Mesendoderm (in vitro differentiated cells): ENCODE measurements at regions not wholly inside any gene's neighbourhood (a gene's known extent, or its start where the extent isn't known, plus 50 kb on each side); places are given as distances from the start of the nearest gene placed in this dataset.

Experiments used
- DNase-seq: peaks from one replicate; pipeline ENCODE4 v3.0.0; 2013
- H2AK5ac ChIP-seq: 2 replicates; pipeline ENCODE4 v1.6.1; 2013; ENCODE audit warnings: low read length, inconsistent platforms
- H2BK120ac ChIP-seq: 2 replicates; pipeline ENCODE4 v1.6.1; 2013; ENCODE audit warnings: low read depth, mild to moderate bottlenecking, low read length, moderate library complexity, mixed read lengths
- H2BK15ac ChIP-seq: replicated peaks from 2 replicates; pipeline ENCODE4 v1.6.1; 2013; ENCODE audit warnings: low read depth, mild to moderate bottlenecking, moderate library complexity
- H2BK5ac ChIP-seq: 2 replicates; pipeline ENCODE4 v1.6.1; 2013; ENCODE audit warnings: low read length, inconsistent platforms
- H3K18ac ChIP-seq: 2 replicates; pipeline ENCODE4 v1.6.1; 2013; ENCODE audit warnings: mild to moderate bottlenecking, low read length, mixed read lengths
- H3K23ac ChIP-seq: one replicate; pipeline ENCODE4 v1.6.1; 2013; ENCODE audit warnings: low read length
- H3K27ac ChIP-seq: 2 replicates; pipeline ENCODE4 v1.5.1; 2013; ENCODE audit warnings: low read depth, mild to moderate bottlenecking, inconsistent platforms, low read length, moderate library complexity
- H3K27me3 ChIP-seq: 2 replicates; pipeline ENCODE4 v1.6.1; 2013; ENCODE audit warnings: low read length, control low read depth, mild to moderate bottlenecking, inconsistent platforms; ENCODE audit not compliant: insufficient read depth, poor library complexity
- H3K36me3 ChIP-seq: 2 replicates; pipeline ENCODE4 v1.6.1; 2013; ENCODE audit warnings: low read length, inconsistent platforms; ENCODE audit not compliant: control insufficient read depth, insufficient read depth
- H3K4ac ChIP-seq: one replicate; pipeline ENCODE4 v1.6.1; 2013; ENCODE audit warnings: low read depth, mild to moderate bottlenecking, low read length, moderate library complexity
- H3K4me1 ChIP-seq: 2 replicates; pipeline ENCODE4 v1.6.1; 2013; ENCODE audit warnings: low read depth, low read length, inconsistent platforms; ENCODE audit not compliant: control insufficient read depth
- H3K4me2 ChIP-seq: 2 replicates; pipeline ENCODE4 v1.6.1; 2013; ENCODE audit warnings: low read length
- H3K4me3 ChIP-seq: 2 replicates; pipeline ENCODE4 v1.5.1; 2013; ENCODE audit warnings: mild to moderate bottlenecking, low read length
- H3K56ac ChIP-seq: one replicate; pipeline ENCODE4 v1.6.1; 2013; ENCODE audit warnings: low read length
- H3K79me1 ChIP-seq: 2 replicates; pipeline ENCODE4 v1.6.1; 2013; ENCODE audit warnings: low read length, inconsistent platforms
- H3K79me2 ChIP-seq: 2 replicates; pipeline ENCODE4 v1.6.1; 2013; ENCODE audit warnings: mild to moderate bottlenecking, low read length; ENCODE audit not compliant: control insufficient read depth, insufficient read depth
- H3K9ac ChIP-seq: 2 replicates; pipeline ENCODE4 v1.6.1; 2013; ENCODE audit warnings: low read length, inconsistent platforms
- H4K5ac ChIP-seq: one replicate; pipeline ENCODE4 v1.6.1; 2013; ENCODE audit warnings: low read length
- H4K8ac ChIP-seq: one replicate; pipeline ENCODE4 v1.6.1; 2013; ENCODE audit warnings: low read depth, mild to moderate bottlenecking, control low read depth, low read length, moderate library complexity
- WGBS: extraction: QIAGEN DNeasy Blood & Tissue Kit; methylation state at CpG from one replicate; pipeline ENCODE4 v1.1.7; 2013; ENCODE audit warnings: low lambda C conversion rate, missing lambda C conversion rate; ENCODE audit not compliant: insufficient coverage; ENCODE audit errors: extremely low coverage; 5-methylcytosine and 5-hydroxymethylcytosine counted together

GRCh38 chr11:70547386-70547785 lies 149.1 kb downstream of the CTTN start:
- Histone ChIP-seq H3K4me1 (peaks cover 3% of the 10 kb centered on the region), H3K79me2 (no peaks in the 10 kb centered on the region), H2BK5ac (no peak overlapping the region), H2BK120ac (no peak overlapping the region), H3K27me3 (no peaks in the 10 kb centered on the region), H4K8ac (no peak overlapping the region), H3K4ac (no peak overlapping the region), H4K5ac (no peak overlapping the region), H3K27ac (no peak overlapping the region), H2BK15ac (no peak overlapping the region), H3K18ac (no peak overlapping the region), H3K9ac (no peak overlapping the region), H3K4me3 (no peak overlapping the region), H3K79me1 (no peaks in the 10 kb centered on the region), H3K36me3 (no peaks in the 10 kb centered on the region), H3K23ac (no peak overlapping the region), H3K56ac (no peak overlapping the region), H3K4me2 (no peak overlapping the region), H2AK5ac (no peak overlapping the region)
- DNase-seq = no peak
- no CpG with 5 or more reads among the region's 7 CpGs for WGBS

- H3K23ac ChIP-seq = no peak overlapping the region
- no peak overlapping the region for H3K56ac ChIP-seq
- H3K4ac ChIP-seq = no peak overlapping the region
- H4K5ac ChIP-seq = no peak overlapping the region
- H3K79me2 ChIP-seq = no peaks in the 10 kb centered on the region
- H3K4me3 ChIP-seq = no peak overlapping the region
- H2BK5ac ChIP-seq = no peak overlapping the region
- no peak for DNase-seq
- WGBS = no CpG with 5 or more reads among the region's 22 CpGs
- H2BK15ac ChIP-seq = no peak overlapping the region
- H4K8ac ChIP-seq = no peak overlapping the region
- H2AK5ac ChIP-seq = no peak overlapping the region
- no peak overlapping the region for H3K27ac ChIP-seq
- no peak overlapping the region for H3K18ac ChIP-seq
- no peaks in the 10 kb centered on the region for H3K79me1 ChIP-seq
- H3K27me3 ChIP-seq = no peaks in the 10 kb centered on the region
- no peak overlapping the region for H3K4me2 ChIP-seq
- no peak overlapping the region for H2BK120ac ChIP-seq
- H3K4me1 ChIP-seq = peaks cover 3% of the 10 kb centered on the region
- no peaks in the 10 kb centered on the region for H3K36me3 ChIP-seq
- no peak overlapping the region for H3K9ac ChIP-seq
Measured at GRCh38 chr11:70547821-70548670, 149.7 kb downstream of the CTTN start.

- no peak overlapping the region for H2BK5ac ChIP-seq
- H2BK120ac ChIP-seq = no peak overlapping the region
- H3K4me3 ChIP-seq = no peak overlapping the region
- no peak overlapping the region for H4K8ac ChIP-seq
- H3K27me3 ChIP-seq = no peaks in the 10 kb centered on the region
- no peaks in the 10 kb centered on the region for H3K79me2 ChIP-seq
- H3K27ac ChIP-seq = no peak overlapping the region
- H3K4me1 ChIP-seq = peaks cover 3% of the 10 kb centered on the region
- no peaks in the 10 kb centered on the region for H3K36me3 ChIP-seq
- H4K5ac ChIP-seq = no peak overlapping the region
- H3K4me2 ChIP-seq = no peak overlapping the region
- no peak overlapping the region for H3K4ac ChIP-seq
- no peak overlapping the region for H2AK5ac ChIP-seq
- no peak for DNase-seq
- H3K9ac ChIP-seq = no peak overlapping the region
- no peak overlapping the region for H2BK15ac ChIP-seq
- no CpG with 5 or more reads among the region's 15 CpGs for WGBS
- no peak overlapping the region for H3K23ac ChIP-seq
- no peak overlapping the region for H3K18ac ChIP-seq
- no peaks in the 10 kb centered on the region for H3K79me1 ChIP-seq
- no peak overlapping the region for H3K56ac ChIP-seq
Measured at GRCh38 chr11:70548976-70549375, 150.6 kb downstream of the CTTN start.

DNA sequence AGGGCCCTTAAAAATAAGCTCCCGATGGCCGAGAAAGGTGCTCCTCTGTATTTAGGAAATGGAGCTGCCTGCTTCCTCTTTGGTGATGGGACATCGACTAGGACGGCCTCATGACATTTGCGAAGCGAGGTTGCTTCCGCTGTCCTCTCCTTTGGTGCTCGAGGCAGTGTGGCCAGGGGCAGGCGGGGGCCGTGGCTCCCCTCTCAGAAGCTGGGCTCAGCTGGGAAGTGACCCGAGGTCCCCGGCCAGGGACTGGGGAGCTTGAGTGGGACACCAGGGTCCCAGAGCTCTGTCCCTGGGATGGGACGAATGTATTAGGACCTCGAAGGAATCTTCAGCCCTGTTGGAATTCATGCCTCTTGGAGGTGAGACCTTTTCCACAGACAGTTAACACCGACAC lies 151.1 kb downstream of the CTTN start:
- Histone ChIP-seq H3K36me3 (no peaks in the 10 kb centered on the region), H2BK120ac (no peak overlapping the region), H3K4me3 (no peak overlapping the region), H3K4me1 (peaks cover 3% of the 10 kb centered on the region), H3K27me3 (no peaks in the 10 kb centered on the region), H4K8ac (no peak overlapping the region), H4K5ac (no peak overlapping the region), H3K27ac (no peak overlapping the region), H3K56ac (no peak overlapping the region), H3K23ac (no peak overlapping the region), H2AK5ac (no peak overlapping the region), H2BK5ac (no peak overlapping the region), H3K79me1 (no peaks in the 10 kb centered on the region), H3K79me2 (no peaks in the 10 kb centered on the region), H3K9ac (no peak overlapping the region), H3K18ac (no peak overlapping the region), H2BK15ac (no peak overlapping the region), H3K4me2 (no peak overlapping the region), H3K4ac (no peak overlapping the region)
- WGBS = no CpG with 5 or more reads among the region's 15 CpGs
- no peak for DNase-seq

- no peak overlapping the region for H2BK5ac ChIP-seq
- H3K9ac ChIP-seq = no peak overlapping the region
- H3K79me2 ChIP-seq = no peaks in the 10 kb centered on the region
- no peak for DNase-seq
- no peak overlapping the region for H3K4me3 ChIP-seq
- no peak overlapping the region for H2BK120ac ChIP-seq
- no peak overlapping the region for H3K23ac ChIP-seq
- no peak overlapping the region for H3K4ac ChIP-seq
- H4K8ac ChIP-seq = no peak overlapping the region
- no peak overlapping the region for H2AK5ac ChIP-seq
- H3K27me3 ChIP-seq = no peaks in the 10 kb centered on the region
- no peaks in the 10 kb centered on the region for H3K79me1 ChIP-seq
- no peak overlapping the region for H3K56ac ChIP-seq
- no peak overlapping the region for H4K5ac ChIP-seq
- peaks cover 3% of the 10 kb centered on the region for H3K4me1 ChIP-seq
- no peak overlapping the region for H2BK15ac ChIP-seq
- H3K18ac ChIP-seq = no peak overlapping the region
- H3K4me2 ChIP-seq = no peak overlapping the region
- no peak overlapping the region for H3K27ac ChIP-seq
- WGBS = no CpG with 5 or more reads among the region's 11 CpGs
- H3K36me3 ChIP-seq = no peaks in the 10 kb centered on the region
Measured at GRCh38 chr11:70549796-70550195, 151.5 kb downstream of the CTTN start.
